Stimulated activated CD8-positive, alpha-beta memory T cell treated with anti-CD3 and anti-CD28 coated beads, Interleukin-12 subunit alpha, Interleukin-12 subunit beta, amount 100 ng/mL, for 24 hours (primary cell): ENCODE measurements at regions not wholly inside any gene's neighbourhood (a gene's known extent, or its start where the extent isn't known, plus 50 kb on each side); places are given as distances from the start of the nearest gene placed in this dataset.
A peak's percentile ranks its signal among the peaks of the same experiment; 100 is the strongest.
"Not testable (repeated sequence)": the region's sequence is repeated elsewhere in the genome, so short reads cannot be mapped to it uniquely, and the experiment has no call there.

ENCODE experiments used
- DNase-seq: peaks from one replicate; pipeline ENCODE4 v3.0.0-alpha.2; 2020; ENCODE audit errors: extremely low read depth

GRCh38 chr10:63921908-63922467, 400.8 kb downstream of the REEP3 start:
- no peak for DNase-seq

GRCh38 chr10:63922468-63923284, 401.5 kb downstream of the REEP3 start:
- DNase-seq = no peak

GRCh38 chr10:63929831-63930467, 408.7 kb downstream of the REEP3 start:
- DNase-seq = no peak

DNA sequence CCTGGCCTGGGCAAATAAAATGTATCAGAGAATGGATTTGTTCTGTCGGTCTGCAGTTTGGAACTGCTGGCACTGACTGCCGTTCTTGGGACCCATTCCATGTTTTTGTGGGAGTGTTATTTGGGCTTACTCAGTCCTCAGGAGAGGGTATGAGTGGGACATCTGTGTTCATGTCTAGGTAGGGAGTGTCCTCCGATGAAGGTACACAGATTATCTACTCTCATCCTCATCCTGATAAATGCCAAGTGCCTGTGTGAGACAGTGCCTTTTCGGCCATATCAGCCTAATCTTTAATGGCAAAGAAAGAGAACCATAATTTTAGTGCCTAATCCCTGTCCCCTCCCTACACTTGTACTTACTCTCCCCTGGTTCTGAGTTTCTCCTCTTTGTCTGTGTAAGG, 409.4 kb downstream of the REEP3 start:
- DNase-seq = no peak

DNA sequence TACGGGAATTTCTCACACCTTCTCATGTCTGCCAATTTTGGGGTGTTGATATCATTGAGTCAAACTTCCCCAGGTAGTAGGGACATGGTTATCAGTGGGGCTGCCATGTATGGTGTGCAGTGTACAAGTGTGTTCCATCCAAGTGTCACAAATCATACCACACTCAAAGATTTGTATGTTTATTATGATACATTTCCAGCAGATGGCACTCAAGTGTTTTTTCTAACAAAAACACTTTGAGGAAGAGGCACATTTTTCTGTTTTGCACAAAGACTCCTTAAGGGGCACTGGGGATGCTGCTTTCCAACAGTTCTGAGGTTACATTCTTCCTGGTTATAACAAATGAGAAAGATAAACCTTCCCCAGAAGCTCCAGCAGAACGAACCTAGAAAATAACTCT, 414.5 kb downstream of the REEP3 start:
- no peak for DNase-seq

GRCh38 chr10:63940277-63940922, 419.2 kb downstream of the REEP3 start:
- DNase-seq = no peak

GRCh38 chr10:63964406-63964805, 443.2 kb downstream of the REEP3 start:
- no peak for DNase-seq

GRCh38 chr10:63965846-63966245, 444.6 kb downstream of the REEP3 start:
- no peak for DNase-seq

- no peak for DNase-seq
These were observed 452.0 kb downstream of the REEP3 start for GRCh38 chr10:63972949-63973827.

DNA sequence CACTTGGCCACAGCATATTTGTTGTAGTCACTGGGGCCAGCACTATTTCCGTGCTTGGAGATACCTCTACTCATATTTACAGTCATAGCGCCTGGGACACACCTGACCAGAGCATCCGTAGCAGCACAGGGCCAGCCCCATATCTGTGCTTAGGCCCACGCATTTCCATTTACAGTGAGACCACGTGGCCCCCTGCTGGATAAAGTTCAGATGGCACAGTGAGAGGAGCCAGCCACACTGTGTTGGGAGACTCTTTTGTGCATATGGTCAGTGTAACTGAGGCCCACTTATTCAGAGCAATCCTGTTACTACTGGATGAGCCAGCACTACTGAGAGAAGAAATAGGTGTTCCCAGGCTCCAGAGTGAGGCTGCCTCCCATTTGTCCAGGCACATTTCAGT, 455.3 kb downstream of the REEP3 start:
- DNase-seq = peak; percentile 1

DNA sequence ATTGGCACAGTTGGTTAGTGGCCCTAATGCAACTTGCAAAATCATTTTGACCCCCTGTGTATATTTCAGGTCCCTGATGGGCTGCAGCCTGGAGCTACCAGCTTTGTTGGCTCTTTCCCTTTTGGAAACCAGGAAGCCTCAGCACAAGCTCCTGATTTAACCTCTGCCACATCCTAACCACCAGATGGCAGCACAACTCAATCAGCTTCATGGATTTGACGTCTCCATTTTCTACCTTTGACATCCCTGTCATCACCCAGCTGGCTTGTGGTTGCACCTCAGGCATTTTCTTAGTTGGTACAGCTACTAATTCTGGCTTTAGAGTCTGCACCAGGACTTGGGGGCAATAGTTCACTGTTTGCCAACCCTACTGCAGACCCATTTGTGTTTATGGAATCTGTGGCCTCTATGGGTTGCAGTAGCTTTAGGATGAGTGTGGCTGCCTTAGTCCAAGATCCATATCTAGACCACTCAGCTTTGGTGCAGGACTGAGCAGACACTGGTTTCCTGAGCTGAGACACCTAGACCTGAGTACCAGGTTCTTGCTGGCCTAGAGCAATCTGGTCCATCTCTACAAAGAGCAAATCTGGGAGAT, 456.2 kb downstream of the REEP3 start:
- no peak for DNase-seq

- DNase-seq = not testable (repeated sequence)
These were observed 459.7 kb downstream of the REEP3 start for GRCh38 chr10:63980870-63981269.

DNA sequence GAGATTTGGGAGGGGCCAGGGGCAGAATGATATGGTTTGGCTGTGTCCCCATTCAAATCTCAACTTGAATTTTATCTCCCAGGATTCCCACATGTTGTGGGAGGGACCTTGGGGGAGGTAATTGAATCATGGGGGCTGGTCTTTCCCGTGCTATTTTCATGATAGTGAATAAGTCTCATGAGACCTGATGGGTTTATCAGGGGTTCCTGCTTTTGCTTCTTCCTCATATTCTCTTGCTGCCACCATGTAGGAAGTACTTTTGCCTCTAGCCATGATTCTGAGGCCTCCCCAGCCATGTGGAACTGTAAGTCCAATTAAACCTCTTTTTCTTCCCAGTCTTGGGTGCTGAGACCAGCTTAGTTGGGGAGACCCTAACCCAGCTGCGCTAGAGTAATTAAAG, 462.9 kb downstream of the REEP3 start:
- not testable (repeated sequence) for DNase-seq

DNA sequence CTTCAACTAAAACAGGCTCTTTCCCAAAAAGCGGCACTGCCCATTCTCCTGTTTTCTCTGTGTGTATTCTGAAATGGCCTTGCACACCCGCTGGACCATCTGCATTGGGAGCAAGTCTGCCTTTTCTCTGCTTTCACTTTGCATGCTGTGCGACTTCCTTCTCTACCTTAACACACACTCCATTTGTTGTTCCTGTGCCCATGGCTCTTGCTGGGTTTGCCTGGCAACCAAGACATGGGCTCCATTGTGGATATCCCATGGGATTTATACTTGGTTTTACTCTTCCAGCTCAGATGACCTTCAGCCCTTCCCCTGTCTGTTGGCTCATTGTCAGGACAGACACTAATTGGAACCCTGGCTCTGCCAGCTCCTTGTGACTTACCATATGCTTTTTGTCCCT, 465.3 kb downstream of the REEP3 start:
- DNase-seq = no peak

- no peak for DNase-seq
These were observed 466.0 kb downstream of the REEP3 start for GRCh38 chr10:63987212-63987611.

GRCh38 chr10:63994371-63994770, 473.2 kb downstream of the REEP3 start:
- no peak for DNase-seq

DNA sequence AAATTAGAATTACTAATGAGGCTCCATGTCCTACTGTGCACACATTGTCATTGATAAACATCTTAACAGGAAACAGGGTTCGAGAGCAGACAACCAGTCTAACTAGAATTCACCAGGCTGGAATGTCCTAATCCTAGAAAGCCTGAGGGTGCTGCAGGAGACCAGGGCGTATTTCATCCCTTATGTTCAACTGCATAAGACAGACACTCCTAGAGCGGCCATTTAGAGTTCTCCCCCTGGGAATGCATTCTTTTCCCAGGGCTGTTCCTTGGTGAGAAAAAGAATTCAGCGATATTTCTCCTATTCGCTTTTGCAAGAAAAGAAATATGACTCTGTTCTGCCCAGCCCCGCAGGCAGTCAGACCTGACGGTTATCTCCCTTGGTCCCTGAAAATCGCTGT, 486.0 kb downstream of the REEP3 start:
- no peak for DNase-seq

DNA sequence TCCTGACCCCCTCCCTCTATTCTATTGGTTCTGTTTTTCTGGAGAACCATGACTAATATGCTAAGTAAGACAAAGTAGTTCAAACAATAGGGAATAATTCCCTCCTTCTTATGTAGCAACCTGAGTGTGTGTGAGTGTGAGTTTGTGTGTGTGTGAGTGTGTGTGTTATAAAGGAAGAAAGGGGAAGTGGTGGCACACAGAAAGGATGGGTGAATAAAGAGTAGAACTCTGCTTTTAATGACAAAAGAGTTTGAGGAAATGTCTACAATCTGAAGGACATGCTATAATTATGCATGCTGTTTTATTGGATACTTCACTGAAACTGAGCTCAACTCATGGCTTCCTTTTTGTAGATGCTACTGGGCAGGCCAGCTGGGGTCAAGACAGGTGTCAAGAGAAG, 489.5 kb downstream of the REEP3 start:
- no peak for DNase-seq

- DNase-seq = no peak
These were observed 490.9 kb downstream of the REEP3 start for GRCh38 chr10:64011912-64012714.

DNA sequence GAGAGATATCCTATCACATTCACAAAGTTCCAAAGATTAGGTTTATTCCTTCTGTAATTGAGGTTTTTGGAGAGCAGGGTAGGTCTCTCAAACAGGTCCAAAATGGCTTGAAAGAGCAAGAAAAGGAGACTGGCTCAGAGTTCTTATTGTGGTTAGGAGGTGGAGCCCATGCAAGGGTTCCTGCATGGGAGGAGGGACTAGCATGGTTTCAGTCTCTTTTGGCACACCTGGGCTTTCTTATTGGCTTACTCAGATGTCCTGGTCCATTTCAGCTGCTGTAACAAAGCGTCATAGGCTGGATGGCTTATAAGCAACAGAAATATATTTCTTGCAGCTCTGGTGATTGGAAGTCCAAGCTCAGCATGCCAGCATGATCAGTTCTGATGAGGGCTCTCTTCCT, 493.1 kb downstream of the REEP3 start:
- no peak for DNase-seq
